Esophagus muscularis mucosa (tissue), 4 donors: ENCODE measurements at regions not wholly inside any gene's neighbourhood (a gene's known extent, or its start where the extent isn't known, plus 50 kb on each side); places are given as distances from the start of the nearest gene placed in this dataset.

Experiments used
- DNase-seq: peaks from one replicate; pipeline ENCODE4 v3.0.0-alpha.2; 2017; ENCODE audit errors: extremely low spot score
- H3K27ac ChIP-seq, 4 donors: fragments of 200-600 bp; sonication (generic); replicated peaks in 1 of 4; 1 replicate in 3 of 4; 2 replicates in 1 of 4; pipeline ENCODE4 v1.5.1; 2016 to 2019; ENCODE audit warnings: mild to moderate bottlenecking in 1 of 4
- H3K27me3 ChIP-seq, 4 donors: fragments of 200-600 bp; sonication (generic); one replicate each; pipeline versions ENCODE4 v1.5.1 to v1.6.0; 2016 to 2019
- H3K36me3 ChIP-seq, 4 donors: fragments of 200-600 bp; sonication (generic); one replicate each; pipeline ENCODE4 v1.5.1; 2016 to 2019
- H3K4me1 ChIP-seq, 4 donors: fragments of 200-600 bp; sonication (generic); one replicate each; pipeline ENCODE4 v1.5.1; 2016 to 2019
- H3K4me3 ChIP-seq, 4 donors: fragments of 200-600 bp; sonication (generic); 1 replicate in 2 of 4; 2 replicates in 2 of 4; pipeline ENCODE4 v1.5.1; 2016 to 2019; ENCODE audit warnings: mild to moderate bottlenecking in 4 of 4, moderate library complexity in 1 of 4
- H3K9me3 ChIP-seq, 4 donors: fragments of 200-600 bp; sonication (generic); 1 replicate in 3 of 4; 2 replicates in 1 of 4; pipeline ENCODE4 v1.5.1; 2016 to 2019
- EP300 ChIP-seq: sonication (generic); formaldehyde crosslinking; IDR thresholded peaks from one replicate; pipeline ENCODE4 v1.6.1; 2017; ENCODE audit warnings: antibody characterized with exemption
- POLR2A ChIP-seq: fragments of 450-650 bp; IDR thresholded peaks from one replicate; pipeline ENCODE4 v1.6.1; 2017; ENCODE audit warnings: antibody characterized with exemption, moderate library complexity, mild to moderate bottlenecking, low read depth
- POLR2AphosphoS5 ChIP-seq, 2 donors: sonication (generic); formaldehyde crosslinking; IDR thresholded peaks; one replicate each; pipeline ENCODE4 v1.6.1; 2017; ENCODE audit warnings: antibody characterized with exemption in 2 of 2
- WGBS: methylation state at CpG from one replicate; pipeline ENCODE4 v1.1.5; 2018; 5-methylcytosine and 5-hydroxymethylcytosine counted together
- intact Hi-C: fragments of 100-400 bp; cut with DNase I; formaldehyde crosslinking; loops from one replicate; pipeline ENCODE4 v1.15.1; 2023
- TF ChIP-seq, protein P1 (sequence below), 3 experiments: fragments of 200-600 bp in 2 of 3; fragments of 450-650 bp in 1 of 3; sonication (generic) in 2 of 3; IDR thresholded peaks; one replicate each; pipeline ENCODE4 v1.5.1; 2017 to 2019; ENCODE audit warnings: antibody characterized with exemption in 3 of 3, mild to moderate bottlenecking in 2 of 3, moderate library complexity in 1 of 3

DNA sequence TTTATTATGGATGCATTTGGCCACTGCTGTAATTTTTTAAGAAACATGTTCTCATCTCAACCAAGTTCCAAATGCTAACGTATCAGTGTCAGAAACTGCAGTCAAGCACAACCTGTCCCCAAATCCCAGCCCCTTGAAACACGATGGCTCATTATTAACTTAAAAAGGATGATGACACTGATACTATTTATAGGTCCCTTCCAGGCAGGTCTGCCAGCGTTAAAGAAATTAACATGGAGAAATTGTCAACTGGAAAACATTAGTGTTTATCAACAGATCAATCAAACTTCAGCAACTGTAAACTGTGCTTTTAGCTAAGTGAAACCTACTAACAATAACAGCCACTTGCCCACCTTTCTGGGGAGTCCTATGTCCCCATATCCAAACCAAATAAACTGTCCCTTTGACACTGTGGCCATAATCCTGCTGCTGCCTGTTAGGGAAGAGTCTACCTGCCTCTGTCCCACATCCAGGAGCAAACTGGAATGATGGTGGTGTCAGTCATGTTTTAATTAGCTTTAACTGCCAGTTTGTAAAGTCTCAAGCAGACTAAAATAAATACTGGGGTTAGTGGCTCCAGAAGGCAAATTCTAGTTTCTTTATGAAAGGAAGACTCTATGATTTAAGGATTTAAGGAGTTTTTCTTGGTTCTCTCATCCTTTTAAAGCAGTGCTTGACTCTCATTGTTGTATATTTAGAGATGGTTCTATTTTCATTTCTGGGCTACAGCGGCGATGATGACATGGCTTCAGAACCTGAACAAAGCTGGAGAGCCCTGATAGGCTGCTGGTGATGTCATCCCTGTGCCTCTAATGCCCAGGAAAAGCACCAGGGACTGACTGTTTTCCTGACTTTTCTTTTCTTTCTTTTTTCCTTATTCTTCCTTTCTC, 583.6 kb upstream of the PIK3C3 start:
- no peak for TF ChIP-seq POLR2A
- TF ChIP-seq, protein P1, sequence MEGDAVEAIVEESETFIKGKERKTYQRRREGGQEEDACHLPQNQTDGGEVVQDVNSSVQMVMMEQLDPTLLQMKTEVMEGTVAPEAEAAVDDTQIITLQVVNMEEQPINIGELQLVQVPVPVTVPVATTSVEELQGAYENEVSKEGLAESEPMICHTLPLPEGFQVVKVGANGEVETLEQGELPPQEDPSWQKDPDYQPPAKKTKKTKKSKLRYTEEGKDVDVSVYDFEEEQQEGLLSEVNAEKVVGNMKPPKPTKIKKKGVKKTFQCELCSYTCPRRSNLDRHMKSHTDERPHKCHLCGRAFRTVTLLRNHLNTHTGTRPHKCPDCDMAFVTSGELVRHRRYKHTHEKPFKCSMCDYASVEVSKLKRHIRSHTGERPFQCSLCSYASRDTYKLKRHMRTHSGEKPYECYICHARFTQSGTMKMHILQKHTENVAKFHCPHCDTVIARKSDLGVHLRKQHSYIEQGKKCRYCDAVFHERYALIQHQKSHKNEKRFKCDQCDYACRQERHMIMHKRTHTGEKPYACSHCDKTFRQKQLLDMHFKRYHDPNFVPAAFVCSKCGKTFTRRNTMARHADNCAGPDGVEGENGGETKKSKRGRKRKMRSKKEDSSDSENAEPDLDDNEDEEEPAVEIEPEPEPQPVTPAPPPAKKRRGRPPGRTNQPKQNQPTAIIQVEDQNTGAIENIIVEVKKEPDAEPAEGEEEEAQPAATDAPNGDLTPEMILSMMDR (IDR thresholded peaks at IDR 0.05): no peak
- TF ChIP-seq POLR2AphosphoS5 (IDR thresholded peaks at IDR 0.05): no peak
- no peak for TF ChIP-seq EP300
- intact Hi-C loops: no loop called here
- WGBS: 56% methylated on average over 5 of the region's 5 CpGs
- Histone ChIP-seq H3K36me3 (no peaks in the 10 kb centered on the region), H3K9me3 (no peaks in the 10 kb centered on the region), H3K27me3 (no peaks in the 10 kb centered on the region), H3K4me1 (no peaks in the 10 kb centered on the region), H3K27ac (no peak overlapping the region), H3K4me3 (no peak overlapping the region)
- DNase-seq: no peak

DNA sequence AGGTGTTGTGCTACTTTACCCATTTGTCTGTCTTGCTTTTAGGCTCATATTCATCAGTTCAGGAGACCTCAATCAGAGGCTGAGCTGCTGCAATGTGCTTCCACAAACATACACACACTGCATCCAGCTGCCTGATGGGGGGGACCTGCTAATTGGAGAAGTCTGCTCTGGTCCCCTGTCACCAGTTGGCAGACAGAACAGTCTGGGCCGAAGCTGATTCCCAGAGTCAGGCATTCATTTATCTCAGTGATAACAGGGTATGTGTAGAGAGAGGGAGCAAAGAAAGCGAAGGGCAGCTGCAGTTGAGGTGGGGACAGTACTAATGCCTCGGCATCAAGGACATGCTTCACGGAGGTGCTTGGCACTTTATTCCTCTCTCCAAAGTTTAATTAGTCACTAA, 584.3 kb upstream of the PIK3C3 start:
- Histone ChIP-seq H3K36me3 (no peaks in the 10 kb centered on the region), H3K27me3 (no peaks in the 10 kb centered on the region), H3K9me3 (no peaks in the 10 kb centered on the region), H3K4me1 (no peaks in the 10 kb centered on the region), H3K4me3 (no peak overlapping the region), H3K27ac (no peak overlapping the region)
- TF ChIP-seq EP300 (no peak), POLR2AphosphoS5 (IDR thresholded peaks at IDR 0.05) (no peak), POLR2A (no peak)
- TF ChIP-seq, protein P1 (IDR thresholded peaks at IDR 0.05): no peak
- no peak for DNase-seq
- 65% methylated on average over 4 of the region's 4 CpGs for WGBS
- intact Hi-C loops: no loop called here

DNA sequence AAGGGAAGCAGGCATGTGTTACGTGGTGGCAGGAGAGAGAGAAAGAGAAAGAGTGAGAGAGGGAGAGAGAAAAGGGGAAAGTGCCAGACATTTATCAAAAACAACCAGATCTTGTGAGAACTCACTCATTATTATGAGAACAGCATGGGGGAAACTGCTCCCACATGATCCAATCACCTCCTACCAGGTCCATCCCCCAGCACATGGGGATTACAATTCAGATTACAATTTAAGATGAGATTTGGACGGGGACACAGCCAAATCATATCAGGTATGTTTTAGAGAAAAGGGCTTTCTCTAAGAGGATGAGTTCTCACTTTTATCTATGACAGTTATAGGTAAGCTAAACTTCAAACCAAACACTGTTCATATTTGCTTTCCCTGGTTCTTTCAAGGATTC, 597.3 kb upstream of the PIK3C3 start:
- Histone ChIP-seq H3K27me3 (no peaks in the 10 kb centered on the region), H3K36me3 (no peaks in the 10 kb centered on the region), H3K27ac (no peak overlapping the region), H3K4me1 (no peaks in the 10 kb centered on the region), H3K9me3 (peaks cover 0 to 12% (median 0%) of the 10 kb centered on the region in 4 donors), H3K4me3 (no peak overlapping the region)
- DNase-seq: no peak
- 71% methylated on average over 2 of the region's 2 CpGs for WGBS
- TF ChIP-seq POLR2AphosphoS5 (IDR thresholded peaks at IDR 0.05): no peak
- TF ChIP-seq, protein P1 (IDR thresholded peaks at IDR 0.05): no peak
- TF ChIP-seq EP300: no peak
- TF ChIP-seq POLR2A: no peak
- intact Hi-C loops: no loop called here

DNA sequence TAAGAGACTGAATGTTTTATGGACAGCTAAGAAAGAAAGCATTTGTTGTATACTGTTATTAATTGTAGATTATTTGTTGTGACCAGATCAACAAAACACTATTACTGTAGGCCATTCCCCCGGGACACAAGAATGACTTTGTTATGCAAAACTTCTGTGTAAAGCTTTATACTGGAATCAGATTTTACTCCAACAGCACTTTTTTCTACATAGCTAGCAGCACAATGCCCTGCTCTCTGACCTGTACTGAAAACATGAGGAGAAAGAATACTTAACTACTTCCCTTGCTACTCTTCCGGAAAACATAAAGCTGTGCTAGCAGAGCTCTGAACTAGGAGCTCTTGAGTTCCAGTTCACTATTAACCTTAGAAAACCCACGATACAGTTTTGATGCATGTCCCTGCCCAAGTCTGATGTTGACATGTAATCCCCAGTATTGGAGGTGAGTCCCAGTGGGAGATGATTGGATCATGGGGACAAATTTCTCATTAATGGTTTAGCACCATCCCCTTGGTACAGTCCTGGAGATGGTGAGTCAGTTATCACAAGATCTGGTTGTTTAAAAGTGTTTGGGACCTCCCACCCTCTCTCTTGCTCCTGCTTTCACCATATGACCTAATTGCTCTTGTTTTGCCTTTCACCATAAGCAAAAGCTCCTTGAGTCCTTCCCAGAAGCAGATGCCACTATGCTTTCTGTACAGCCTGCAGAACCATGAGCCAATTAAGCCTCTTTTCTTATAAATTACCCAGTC, 601.1 kb upstream of the PIK3C3 start:
- no peaks in the 10 kb centered on the region for H3K4me1 ChIP-seq
- H3K27ac ChIP-seq: no peak overlapping the region
- H3K27me3 ChIP-seq: no peaks in the 10 kb centered on the region
- peaks cover 0 to 12% (median 0%) of the 10 kb centered on the region in 4 donors for H3K9me3 ChIP-seq
- no peak for TF ChIP-seq EP300
- TF ChIP-seq POLR2AphosphoS5 (IDR thresholded peaks at IDR 0.05): no peak
- TF ChIP-seq POLR2A: no peak
- TF ChIP-seq, protein P1 (IDR thresholded peaks at IDR 0.05): no peak
- 73% methylated on average over 3 of the region's 3 CpGs for WGBS
- no peaks in the 10 kb centered on the region for H3K36me3 ChIP-seq
- intact Hi-C loops: no loop called here
- H3K4me3 ChIP-seq: no peak overlapping the region
- no peak for DNase-seq
